Endothelial cell of umbilical vein (primary cell): ENCODE measurements at regions not wholly inside any gene's neighbourhood (a gene's known extent, or its start where the extent isn't known, plus 50 kb on each side); places are given as distances from the start of the nearest gene placed in this dataset.

Source experiments
- EZH2 ChIP-seq: IDR thresholded peaks from 2 replicates; pipeline ENCODE4 v1.6.1; 2012; ENCODE audit warnings: borderline replicate concordance, low read depth, mild to moderate bottlenecking, moderate library complexity, low read length, inconsistent platforms; ENCODE audit not compliant: severe bottlenecking
- POLR2A ChIP-seq: IDR thresholded peaks from 2 replicates; pipeline ENCODE4 v1.6.1; 2012; ENCODE audit warnings: low read depth, mild to moderate bottlenecking, control low read depth, low read length
- POLR2AphosphoS5 ChIP-seq: IDR thresholded peaks from 2 replicates; pipeline ENCODE4 v1.6.1; 2012; ENCODE audit warnings: low read depth, mild to moderate bottlenecking, control low read depth, low read length, moderate library complexity; ENCODE audit not compliant: insufficient read depth
- TF ChIP-seq, protein P1 (sequence below), 2 donors: IDR thresholded peaks; 1 replicate in 1 of 2; 2 replicates in 1 of 2; pipeline ENCODE4 v1.5.1; 2011; ENCODE audit warnings: low read length in 2 of 2, mild to moderate bottlenecking in 2 of 2, moderate library complexity in 2 of 2, control low read depth in 1 of 2, inconsistent platforms in 1 of 2, low read depth in 1 of 2; ENCODE audit not compliant: insufficient read depth in 1 of 2; ENCODE audit errors: extremely low read depth in 1 of 2
- TF ChIP-seq, protein P2 (sequence below): IDR thresholded peaks from 2 replicates; pipeline ENCODE4 v1.6.1; 2011; ENCODE audit not compliant: insufficient read depth, insufficient read length

DNA sequence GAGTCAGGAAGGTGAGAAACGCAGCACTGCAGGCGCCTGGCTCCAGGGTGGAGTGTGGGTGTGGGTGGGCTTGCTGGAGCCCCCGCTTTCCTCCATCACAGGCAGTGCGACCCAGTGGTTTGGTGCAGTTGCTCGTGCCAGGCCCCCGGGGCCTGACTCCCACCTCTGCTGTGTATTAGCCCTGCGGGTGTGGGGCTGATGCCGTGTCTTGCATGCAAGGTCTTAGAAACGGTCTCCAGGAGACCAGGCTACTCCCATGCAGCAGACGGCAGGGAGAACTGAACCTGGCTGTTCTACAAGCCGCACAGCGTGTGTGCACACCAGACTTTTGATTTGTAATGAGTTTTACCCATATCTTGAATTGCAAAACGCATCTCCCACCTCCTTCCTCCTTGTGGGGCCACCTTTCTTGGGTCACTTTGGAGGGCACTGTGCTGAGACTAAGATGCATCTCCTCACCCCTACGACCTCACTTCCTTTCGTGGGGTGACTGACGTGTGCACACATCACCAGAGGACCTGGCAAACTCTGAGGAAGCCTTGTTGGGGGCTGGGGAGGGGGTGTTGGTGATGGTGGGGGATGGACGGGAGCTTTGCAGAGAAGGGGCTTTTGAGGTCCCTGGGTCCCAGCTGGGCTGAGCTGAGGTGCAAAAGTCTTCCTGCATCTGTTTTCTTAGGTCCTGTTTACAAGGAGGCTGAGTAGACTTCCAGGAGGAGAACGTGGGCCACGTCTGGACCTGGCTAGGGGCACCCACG, 101.8 kb upstream of the TNRC6C start:
- TF ChIP-seq, protein P1, sequence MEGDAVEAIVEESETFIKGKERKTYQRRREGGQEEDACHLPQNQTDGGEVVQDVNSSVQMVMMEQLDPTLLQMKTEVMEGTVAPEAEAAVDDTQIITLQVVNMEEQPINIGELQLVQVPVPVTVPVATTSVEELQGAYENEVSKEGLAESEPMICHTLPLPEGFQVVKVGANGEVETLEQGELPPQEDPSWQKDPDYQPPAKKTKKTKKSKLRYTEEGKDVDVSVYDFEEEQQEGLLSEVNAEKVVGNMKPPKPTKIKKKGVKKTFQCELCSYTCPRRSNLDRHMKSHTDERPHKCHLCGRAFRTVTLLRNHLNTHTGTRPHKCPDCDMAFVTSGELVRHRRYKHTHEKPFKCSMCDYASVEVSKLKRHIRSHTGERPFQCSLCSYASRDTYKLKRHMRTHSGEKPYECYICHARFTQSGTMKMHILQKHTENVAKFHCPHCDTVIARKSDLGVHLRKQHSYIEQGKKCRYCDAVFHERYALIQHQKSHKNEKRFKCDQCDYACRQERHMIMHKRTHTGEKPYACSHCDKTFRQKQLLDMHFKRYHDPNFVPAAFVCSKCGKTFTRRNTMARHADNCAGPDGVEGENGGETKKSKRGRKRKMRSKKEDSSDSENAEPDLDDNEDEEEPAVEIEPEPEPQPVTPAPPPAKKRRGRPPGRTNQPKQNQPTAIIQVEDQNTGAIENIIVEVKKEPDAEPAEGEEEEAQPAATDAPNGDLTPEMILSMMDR (IDR thresholded peaks at IDR 0.05; ENCODE audit: extremely low read depth in 1 of 2, insufficient read depth in 1 of 2, low read depth in 1 of 2, low read length in 2 of 2): no peak
- TF ChIP-seq, protein P2, sequence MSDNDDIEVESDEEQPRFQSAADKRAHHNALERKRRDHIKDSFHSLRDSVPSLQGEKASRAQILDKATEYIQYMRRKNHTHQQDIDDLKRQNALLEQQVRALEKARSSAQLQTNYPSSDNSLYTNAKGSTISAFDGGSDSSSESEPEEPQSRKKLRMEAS: no peak
- TF ChIP-seq EZH2 (no peak), POLR2AphosphoS5 (no peak), POLR2A (no peak)
